Activated CD4-positive, alpha-beta T cell treated with anti-CD3 and anti-CD28 coated beads, Interleukin-2, amount 50 U/mL, for 16 hours (primary cell): ENCODE measurements at regions not wholly inside any gene's neighbourhood (a gene's known extent, or its start where the extent isn't known, plus 50 kb on each side); places are given as distances from the start of the nearest gene placed in this dataset.
"Not testable (repeated sequence)": the region's sequence is repeated elsewhere in the genome, so short reads cannot be mapped to it uniquely, and the experiment has no call there.

ENCODE experiments used
- DNase-seq: peaks from one replicate; pipeline ENCODE4 v3.0.0-alpha.2; 2020

GRCh38 chr13:54742984-54743383 is 1714.4 kb downstream of the OLFM4 start:
- no peak for DNase-seq

- DNase-seq, result no peak
Measured at GRCh38 chr13:54744747-54745146, 1716.1 kb downstream of the OLFM4 start.

- DNase-seq, result no peak
Measured at GRCh38 chr13:54750521-54750920, 1721.9 kb downstream of the OLFM4 start.

GRCh38 chr13:54758795-54759194 is 1730.2 kb downstream of the OLFM4 start:
- no peak for DNase-seq

GRCh38 chr13:54768214-54768613 is 1739.6 kb downstream of the OLFM4 start:
- no peak for DNase-seq

GRCh38 chr13:54775501-54776191 is 1747.0 kb downstream of the OLFM4 start:
- DNase-seq, result no peak

- DNase-seq, result no peak
Measured at GRCh38 chr13:54787754-54788153, 1759.1 kb downstream of the OLFM4 start.

GRCh38 chr13:54799621-54800226 is 1771.1 kb downstream of the OLFM4 start:
- no peak for DNase-seq

GRCh38 chr13:54802226-54802625 is 1773.6 kb downstream of the OLFM4 start:
- DNase-seq, result no peak

- no peak for DNase-seq
Measured at GRCh38 chr13:54805743-54806142, 1777.1 kb downstream of the OLFM4 start.

GRCh38 chr13:54821938-54822470 is 1793.4 kb downstream of the OLFM4 start:
- not testable (repeated sequence) for DNase-seq

- not testable (repeated sequence) for DNase-seq
Measured at GRCh38 chr13:54829391-54830068, 1800.9 kb downstream of the OLFM4 start.

- DNase-seq, result no peak
Measured at GRCh38 chr13:54836273-54836672, 1807.7 kb downstream of the OLFM4 start.

GRCh38 chr13:54841682-54842081 is 1813.1 kb downstream of the OLFM4 start:
- no peak for DNase-seq

GRCh38 chr13:54845351-54845965 is 1816.8 kb downstream of the OLFM4 start:
- DNase-seq, result no peak

GRCh38 chr13:54852831-54853230 is 1824.2 kb downstream of the OLFM4 start:
- DNase-seq, result no peak

GRCh38 chr13:54859827-54860226 is 1831.2 kb downstream of the OLFM4 start:
- no peak for DNase-seq

GRCh38 chr13:54875111-54875510 is 1846.5 kb downstream of the OLFM4 start:
- no peak for DNase-seq

- DNase-seq, result no peak
Measured at GRCh38 chr13:54879036-54879435, 1850.4 kb downstream of the OLFM4 start.

- DNase-seq, result no peak
Measured at GRCh38 chr13:54884682-54885081, 1856.1 kb downstream of the OLFM4 start.

- no peak for DNase-seq
Measured at GRCh38 chr13:54890976-54891375, 1862.4 kb downstream of the OLFM4 start.

- DNase-seq, result no peak
Measured at GRCh38 chr13:54901316-54901715, 1872.7 kb downstream of the OLFM4 start.

GRCh38 chr13:54912367-54912766 is 1883.8 kb downstream of the OLFM4 start:
- DNase-seq, result no peak

- DNase-seq, result no peak
Measured at GRCh38 chr13:54913668-54914067, 1885.1 kb downstream of the OLFM4 start.
